Thyroid gland (tissue), 4 donors: ENCODE measurements at regions not wholly inside any gene's neighbourhood (a gene's known extent, or its start where the extent isn't known, plus 50 kb on each side); places are given as distances from the start of the nearest gene placed in this dataset.

ENCODE experiments used
- DNase-seq, 2 donors: peaks; one replicate each; pipeline ENCODE4 v3.0.0-alpha.2; 2019
- H3K27ac ChIP-seq, 3 donors: fragments of 200-600 bp; sonication (generic); 1 replicate in 2 of 3; 2 replicates in 1 of 3; pipeline ENCODE4 v1.5.1; 2016 to 2019; ENCODE audit warnings: mild to moderate bottlenecking in 1 of 3, moderate library complexity in 1 of 3
- H3K27me3 ChIP-seq: fragments of 200-600 bp; sonication (generic); one replicate; pipeline ENCODE4 v1.5.1; 2019
- H3K36me3 ChIP-seq, 2 donors: fragments of 200-600 bp; sonication (generic); one replicate each; pipeline ENCODE4 v1.5.1; 2016 to 2019
- H3K4me1 ChIP-seq, 2 donors: fragments of 200-600 bp; sonication (generic); one replicate each; pipeline ENCODE4 v1.5.1; 2017 to 2019
- H3K4me3 ChIP-seq, 3 donors: fragments of 200-600 bp; sonication (generic); replicated peaks in 1 of 3; 1 replicate in 2 of 3; 2 replicates in 1 of 3; pipeline ENCODE4 v1.5.1; 2016; ENCODE audit warnings: mild to moderate bottlenecking in 1 of 3
- H3K9me3 ChIP-seq: fragments of 200-600 bp; sonication (generic); one replicate; pipeline ENCODE4 v1.5.1; 2017
- POLR2A ChIP-seq, 2 donors: fragments of 450-650 bp; IDR thresholded peaks; one replicate each; pipeline ENCODE4 v1.6.1; 2017; ENCODE audit warnings: antibody characterized with exemption in 2 of 2, mild to moderate bottlenecking in 2 of 2, moderate library complexity in 1 of 2
- WGBS, 2 donors: methylation state at CpG; one replicate each; pipeline ENCODE4 v1.1.5; 2017; 5-methylcytosine and 5-hydroxymethylcytosine counted together
- intact Hi-C: fragments of 100-400 bp; cut with DNase I; formaldehyde crosslinking; loops from one replicate; pipeline ENCODE4 v1.15.1; 2023
- TF ChIP-seq, protein P1 (sequence below), 6 experiments: fragments of 200-600 bp in 3 of 6; fragments of 450-650 bp in 3 of 6; sonication (generic) in 3 of 6; IDR thresholded peaks; one replicate each; pipeline ENCODE4 v1.5.1; 2016 to 2019; ENCODE audit warnings: antibody characterized with exemption in 6 of 6, mild to moderate bottlenecking in 2 of 6, inconsistent platforms in 1 of 6, moderate library complexity in 1 of 6

- WGBS, 2 donors, result 80 to 88% methylated on average over 1 to 7 of the region's 16 CpGs
- DNase-seq, result no peak
- Histone ChIP-seq H3K4me1 (peaks cover 0 to 17% of the 10 kb centered on the region in 2 donors), H3K27ac (no peak overlapping the region), H3K4me3 (no peak overlapping the region), H3K27me3 (no peaks in the 10 kb centered on the region), H3K36me3 (no peaks in the 10 kb centered on the region), H3K9me3 (no peaks in the 10 kb centered on the region)
- TF ChIP-seq, protein P1, sequence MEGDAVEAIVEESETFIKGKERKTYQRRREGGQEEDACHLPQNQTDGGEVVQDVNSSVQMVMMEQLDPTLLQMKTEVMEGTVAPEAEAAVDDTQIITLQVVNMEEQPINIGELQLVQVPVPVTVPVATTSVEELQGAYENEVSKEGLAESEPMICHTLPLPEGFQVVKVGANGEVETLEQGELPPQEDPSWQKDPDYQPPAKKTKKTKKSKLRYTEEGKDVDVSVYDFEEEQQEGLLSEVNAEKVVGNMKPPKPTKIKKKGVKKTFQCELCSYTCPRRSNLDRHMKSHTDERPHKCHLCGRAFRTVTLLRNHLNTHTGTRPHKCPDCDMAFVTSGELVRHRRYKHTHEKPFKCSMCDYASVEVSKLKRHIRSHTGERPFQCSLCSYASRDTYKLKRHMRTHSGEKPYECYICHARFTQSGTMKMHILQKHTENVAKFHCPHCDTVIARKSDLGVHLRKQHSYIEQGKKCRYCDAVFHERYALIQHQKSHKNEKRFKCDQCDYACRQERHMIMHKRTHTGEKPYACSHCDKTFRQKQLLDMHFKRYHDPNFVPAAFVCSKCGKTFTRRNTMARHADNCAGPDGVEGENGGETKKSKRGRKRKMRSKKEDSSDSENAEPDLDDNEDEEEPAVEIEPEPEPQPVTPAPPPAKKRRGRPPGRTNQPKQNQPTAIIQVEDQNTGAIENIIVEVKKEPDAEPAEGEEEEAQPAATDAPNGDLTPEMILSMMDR (IDR thresholded peaks at IDR 0.05), result no peak
- TF ChIP-seq POLR2A (IDR thresholded peaks at IDR 0.05), result no peak
- intact Hi-C loops, result no loop called here
Measured at GRCh38 chr11:69912911-69913451, 93.8 kb upstream of the FGF3 start.

DNA sequence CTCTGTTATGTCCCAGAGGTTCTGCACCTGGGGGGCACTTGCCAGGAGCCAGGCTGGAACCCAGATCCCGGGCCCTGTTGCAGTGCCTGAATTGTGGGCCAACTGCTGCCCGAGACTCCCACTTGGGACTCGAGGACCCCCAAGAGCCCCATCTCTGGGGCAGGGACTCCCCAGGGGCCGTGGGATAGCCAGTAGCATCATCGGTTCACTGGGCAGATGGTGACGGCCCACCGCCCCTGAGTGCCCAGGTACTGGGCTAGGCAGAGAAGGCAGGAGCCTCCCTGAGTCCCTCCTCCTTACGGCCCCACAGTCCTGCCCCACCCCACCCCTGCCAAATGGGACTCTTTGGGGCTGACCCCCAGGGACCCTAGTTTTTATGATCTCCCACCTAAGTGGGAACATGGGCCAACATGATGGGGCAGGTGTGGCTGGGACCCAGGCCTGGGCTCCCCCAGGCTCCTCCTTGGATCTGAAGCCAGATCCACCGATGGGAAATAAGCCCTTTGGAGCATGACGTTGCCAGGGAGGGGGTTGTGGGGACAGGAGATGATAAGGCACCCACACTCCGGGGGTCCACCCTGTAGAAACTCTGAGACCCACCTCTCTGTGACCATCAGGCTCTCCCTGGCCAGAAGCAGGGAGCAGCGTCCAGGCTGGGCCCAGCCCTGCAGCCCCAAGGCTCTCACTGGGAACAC is 94.5 kb upstream of the FGF3 start:
- DNase-seq, result no peak
- intact Hi-C loops, result no loop called here
- H3K4me1 ChIP-seq, result peaks cover 0 to 25% of the 10 kb centered on the region in 2 donors
- H3K9me3 ChIP-seq, result no peaks in the 10 kb centered on the region
- H3K27ac ChIP-seq, result no peak overlapping the region
- no peaks in the 10 kb centered on the region for H3K36me3 ChIP-seq
- H3K27me3 ChIP-seq, result no peaks in the 10 kb centered on the region
- 76 to 93% methylated on average over 5 of the region's 12 CpGs for WGBS, 2 donors
- no peak for TF ChIP-seq POLR2A (IDR thresholded peaks at IDR 0.05)
- TF ChIP-seq, protein P1 (IDR thresholded peaks at IDR 0.05), result no peak
- no peak overlapping the region for H3K4me3 ChIP-seq

DNA sequence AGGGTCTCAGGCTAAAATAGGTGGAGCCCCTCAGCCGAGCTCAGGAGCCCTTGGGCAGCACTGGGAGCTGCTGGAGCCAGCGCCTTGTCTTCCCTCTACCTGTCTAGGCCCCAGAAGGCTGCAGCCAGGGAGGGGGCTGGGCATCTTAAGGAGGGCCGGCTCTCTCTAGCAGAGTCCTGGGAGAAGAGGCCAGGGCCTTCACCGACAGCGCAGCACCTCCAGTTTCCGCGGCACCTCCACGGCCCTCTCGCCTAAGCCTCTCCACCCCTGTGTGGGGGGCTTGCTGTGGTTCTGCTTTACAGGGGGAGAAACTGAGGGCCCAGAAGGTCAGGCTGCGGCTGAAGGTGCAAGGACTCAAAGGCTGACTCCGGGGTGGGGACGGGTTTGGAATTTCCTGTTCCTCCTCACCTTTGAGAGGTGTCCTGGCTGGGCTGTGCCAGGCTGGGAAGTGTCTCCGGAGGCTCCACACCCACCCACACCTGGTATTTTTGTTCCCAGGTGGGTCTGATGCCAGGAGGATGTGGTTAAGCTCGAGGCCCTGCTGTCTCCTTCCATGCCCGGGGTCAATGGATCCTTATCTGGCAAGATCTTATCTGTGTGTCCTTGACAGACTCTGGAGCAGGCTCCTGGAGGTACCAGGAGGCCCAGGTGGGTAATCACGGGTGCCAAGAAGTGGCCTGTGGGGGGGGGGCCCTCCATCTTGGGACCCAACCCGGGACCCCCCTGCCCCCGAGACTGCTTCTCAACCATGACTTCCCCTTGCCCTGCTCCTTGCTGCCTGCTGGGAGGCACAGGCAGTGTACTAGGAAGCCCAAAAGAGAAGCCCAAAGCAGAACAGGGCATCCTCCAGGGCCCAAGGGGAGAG is 95.3 kb upstream of the FGF3 start:
- DNase-seq, result no peak
- intact Hi-C loops, result no loop called here
- TF ChIP-seq, protein P1 (IDR thresholded peaks at IDR 0.05), result no peak
- TF ChIP-seq POLR2A (IDR thresholded peaks at IDR 0.05), result no peak
- no peaks in the 10 kb centered on the region for H3K36me3 ChIP-seq
- H3K27me3 ChIP-seq, result no peaks in the 10 kb centered on the region
- no peaks in the 10 kb centered on the region for H3K9me3 ChIP-seq
- H3K4me1 ChIP-seq, result peaks cover 0 to 29% of the 10 kb centered on the region in 2 donors
- no peak overlapping the region for H3K4me3 ChIP-seq
- 62 to 74% methylated on average over 14 to 16 of the region's 18 CpGs for WGBS, 2 donors
- no peak overlapping the region for H3K27ac ChIP-seq

DNA sequence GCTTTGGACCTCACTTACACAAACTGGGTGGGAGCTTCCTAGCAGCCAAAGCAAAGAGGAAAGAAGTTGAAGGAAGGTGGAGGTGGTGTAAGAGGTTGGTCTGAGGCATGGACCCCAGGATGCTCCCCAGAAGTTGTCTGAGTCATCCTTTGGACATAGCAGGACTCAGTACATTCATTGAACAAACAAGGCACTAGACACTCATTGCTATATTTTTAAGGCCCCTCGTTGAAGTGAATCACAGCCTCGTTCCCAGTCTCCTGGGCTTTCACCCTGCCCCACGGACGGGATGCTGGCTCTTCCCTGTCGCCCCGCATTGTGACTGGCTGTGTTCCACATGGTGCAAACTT is 95.9 kb upstream of the FGF3 start:
- no peaks in the 10 kb centered on the region for H3K36me3 ChIP-seq
- no peak overlapping the region for H3K4me3 ChIP-seq
- WGBS, 2 donors, result 34 to 42% methylated on average over 6 of the region's 6 CpGs
- H3K4me1 ChIP-seq, result peaks cover 0 to 23% of the 10 kb centered on the region in 2 donors
- no peak for DNase-seq
- peak overlapping the region in 2 of 3 donors; percentile 65 to 80 for H3K27ac ChIP-seq
- no peaks in the 10 kb centered on the region for H3K27me3 ChIP-seq
- no peaks in the 10 kb centered on the region for H3K9me3 ChIP-seq
- intact Hi-C loops, result no loop called here
- no peak for TF ChIP-seq POLR2A (IDR thresholded peaks at IDR 0.05)
- TF ChIP-seq, protein P1 (IDR thresholded peaks at IDR 0.05), result no peak
